Vagina (tissue), 2 donors: ENCODE measurements at regions not wholly inside any gene's neighbourhood (a gene's known extent, or its start where the extent isn't known, plus 50 kb on each side); places are given as distances from the start of the nearest gene placed in this dataset.

ENCODE experiments used
- DNase-seq, 2 donors: peaks; one replicate each; pipeline ENCODE4 v3.0.0-alpha.2; 2017; ENCODE audit errors: extremely low spot score in 2 of 2
- H3K27ac ChIP-seq: fragments of 200-600 bp; sonication (generic); one replicate; pipeline ENCODE4 v1.5.1; 2019
- H3K27me3 ChIP-seq: fragments of 200-600 bp; sonication (generic); one replicate; pipeline ENCODE4 v1.5.1; 2019
- H3K36me3 ChIP-seq, 2 donors: fragments of 200-600 bp; sonication (generic); one replicate each; pipeline ENCODE4 v1.5.1; 2017 to 2019
- H3K4me1 ChIP-seq: fragments of 200-600 bp; sonication (generic); one replicate; pipeline ENCODE4 v1.5.1; 2019
- H3K4me3 ChIP-seq, 2 donors: fragments of 200-600 bp; sonication (generic); 1 replicate in 1 of 2; 2 replicates in 1 of 2; pipeline ENCODE4 v1.5.1; 2016 to 2019
- H3K9me3 ChIP-seq: fragments of 200-600 bp; sonication (generic); one replicate; pipeline ENCODE4 v1.5.1; 2019
- POLR2A ChIP-seq, 2 donors: fragments of 450-650 bp; IDR thresholded peaks; one replicate each; pipeline ENCODE4 v1.6.1; 2017; ENCODE audit warnings: antibody characterized with exemption in 2 of 2, mild to moderate bottlenecking in 2 of 2, moderate library complexity in 2 of 2
- POLR2AphosphoS5 ChIP-seq, 2 donors: sonication (generic); formaldehyde crosslinking; IDR thresholded peaks; one replicate each; pipeline ENCODE4 v1.9.0; 2017; ENCODE audit warnings: antibody characterized with exemption in 2 of 2, mild to moderate bottlenecking in 2 of 2, low read depth in 1 of 2; ENCODE audit not compliant: insufficient read depth in 1 of 2
- intact Hi-C: fragments of 100-400 bp; cut with DNase I; formaldehyde crosslinking; loops from one replicate; pipeline ENCODE4 v1.15.1; 2023
- TF ChIP-seq, protein P1 (sequence below), 3 experiments: fragments of 450-650 bp in 2 of 3; fragments of 200-600 bp in 1 of 3; sonication (generic) in 1 of 3; IDR thresholded peaks; one replicate each; pipeline ENCODE4 v1.5.1; 2017 to 2019; ENCODE audit warnings: antibody characterized with exemption in 3 of 3, mild to moderate bottlenecking in 2 of 3, moderate library complexity in 2 of 3

DNA sequence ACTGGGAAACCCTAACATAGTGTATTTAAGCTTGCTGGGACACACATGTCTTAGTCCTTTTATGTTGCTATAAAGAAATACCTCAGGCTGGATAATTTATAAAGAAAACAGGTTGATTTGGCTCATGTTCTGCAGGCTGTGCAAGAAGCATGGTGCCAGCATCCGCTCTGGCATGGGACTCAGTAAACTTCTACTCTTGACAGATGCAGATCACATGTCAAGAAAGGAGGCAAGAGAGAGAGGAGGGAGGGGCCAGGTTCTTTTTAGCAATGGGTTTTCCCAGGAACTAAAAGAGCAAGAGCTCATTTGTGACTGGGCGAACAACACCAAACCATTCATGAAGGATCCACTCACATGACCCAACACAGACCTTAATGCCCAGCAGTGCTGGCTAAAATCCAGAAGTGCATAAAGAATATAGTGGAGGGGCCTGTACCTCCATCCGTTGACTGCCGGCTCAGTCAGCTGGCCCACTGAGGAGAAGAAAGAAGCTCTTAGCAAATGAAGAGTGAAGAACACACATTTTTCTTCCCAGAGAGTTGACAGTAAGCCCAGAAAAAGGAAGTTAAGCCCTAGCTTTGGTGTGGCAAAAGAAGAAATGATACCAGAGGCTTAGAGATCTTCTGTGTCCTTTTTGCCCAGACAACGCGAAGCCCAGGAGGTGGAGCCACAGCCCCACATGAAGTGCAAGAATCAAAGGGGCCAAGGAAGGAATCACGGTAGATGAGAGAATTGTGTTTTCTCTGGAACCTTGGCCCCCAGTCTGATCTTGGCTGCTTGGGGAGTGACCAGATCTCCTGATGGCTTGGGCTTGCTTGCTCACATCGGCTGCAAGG lies 183.5 kb upstream of the FAM98A start:
- DNase-seq, result no peak
- Histone ChIP-seq H3K27ac (no peak overlapping the region), H3K4me1 (no peaks in the 10 kb centered on the region), H3K36me3 (no peaks in the 10 kb centered on the region), H3K27me3 (no peaks in the 10 kb centered on the region), H3K4me3 (no peak overlapping the region), H3K9me3 (no peaks in the 10 kb centered on the region)
- intact Hi-C loops, result no loop called here
- TF ChIP-seq, protein P1, sequence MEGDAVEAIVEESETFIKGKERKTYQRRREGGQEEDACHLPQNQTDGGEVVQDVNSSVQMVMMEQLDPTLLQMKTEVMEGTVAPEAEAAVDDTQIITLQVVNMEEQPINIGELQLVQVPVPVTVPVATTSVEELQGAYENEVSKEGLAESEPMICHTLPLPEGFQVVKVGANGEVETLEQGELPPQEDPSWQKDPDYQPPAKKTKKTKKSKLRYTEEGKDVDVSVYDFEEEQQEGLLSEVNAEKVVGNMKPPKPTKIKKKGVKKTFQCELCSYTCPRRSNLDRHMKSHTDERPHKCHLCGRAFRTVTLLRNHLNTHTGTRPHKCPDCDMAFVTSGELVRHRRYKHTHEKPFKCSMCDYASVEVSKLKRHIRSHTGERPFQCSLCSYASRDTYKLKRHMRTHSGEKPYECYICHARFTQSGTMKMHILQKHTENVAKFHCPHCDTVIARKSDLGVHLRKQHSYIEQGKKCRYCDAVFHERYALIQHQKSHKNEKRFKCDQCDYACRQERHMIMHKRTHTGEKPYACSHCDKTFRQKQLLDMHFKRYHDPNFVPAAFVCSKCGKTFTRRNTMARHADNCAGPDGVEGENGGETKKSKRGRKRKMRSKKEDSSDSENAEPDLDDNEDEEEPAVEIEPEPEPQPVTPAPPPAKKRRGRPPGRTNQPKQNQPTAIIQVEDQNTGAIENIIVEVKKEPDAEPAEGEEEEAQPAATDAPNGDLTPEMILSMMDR (IDR thresholded peaks at IDR 0.05), result no peak
- TF ChIP-seq POLR2AphosphoS5 (IDR thresholded peaks at IDR 0.05; ENCODE audit: insufficient read depth in 1 of 2, low read depth in 1 of 2) (no peak), POLR2A (IDR thresholded peaks at IDR 0.05) (no peak)

DNA sequence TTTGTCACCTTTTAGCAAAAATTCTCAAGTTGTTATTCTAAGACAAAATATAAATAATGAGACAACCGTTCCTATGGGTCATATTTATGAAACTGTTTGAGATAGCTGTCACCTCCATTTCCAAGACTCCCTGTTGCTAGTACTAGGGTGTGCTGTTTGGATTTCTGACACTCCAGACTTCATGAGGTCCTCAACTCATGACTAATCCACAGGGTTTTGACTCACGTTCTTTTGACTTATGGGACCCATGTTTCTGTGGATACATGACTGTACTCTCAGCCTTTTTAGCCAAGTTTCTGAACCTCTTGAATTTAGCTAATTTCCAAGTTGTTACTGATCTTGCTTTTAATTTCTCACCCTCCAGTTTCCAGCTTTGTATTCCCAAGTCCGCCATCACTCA lies 178.7 kb upstream of the FAM98A start:
- no peak for DNase-seq
- Histone ChIP-seq H3K9me3 (no peaks in the 10 kb centered on the region), H3K27ac (no peak overlapping the region), H3K27me3 (no peaks in the 10 kb centered on the region), H3K36me3 (no peaks in the 10 kb centered on the region), H3K4me1 (no peaks in the 10 kb centered on the region), H3K4me3 (no peak overlapping the region)
- intact Hi-C loops, result no loop called here
- TF ChIP-seq POLR2AphosphoS5 (IDR thresholded peaks at IDR 0.05; ENCODE audit: insufficient read depth in 1 of 2, low read depth in 1 of 2), result no peak
- TF ChIP-seq, protein P1 (IDR thresholded peaks at IDR 0.05), result no peak
- no peak for TF ChIP-seq POLR2A (IDR thresholded peaks at IDR 0.05)

DNA sequence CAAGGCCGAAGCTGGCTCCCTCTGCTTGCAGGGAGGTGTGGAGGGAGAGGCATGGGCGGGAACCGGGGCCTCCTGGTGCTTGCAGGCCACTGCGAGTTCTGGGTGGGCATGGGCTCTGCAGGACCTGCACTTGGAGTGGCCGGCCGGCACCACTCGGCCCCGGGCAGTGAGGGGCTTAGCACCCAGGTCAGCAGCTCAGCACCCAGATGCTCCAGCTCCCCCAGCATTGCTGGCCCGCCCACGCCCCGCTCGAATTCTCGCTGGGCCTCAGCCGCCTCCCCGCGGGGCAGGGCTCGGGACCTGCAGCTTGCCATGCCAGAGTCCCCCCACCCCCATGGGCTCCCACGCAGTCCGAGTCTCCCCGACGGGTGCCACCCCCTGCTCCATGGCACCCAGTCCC lies 176.2 kb upstream of the FAM98A start:
- no peak for DNase-seq
- TF ChIP-seq POLR2AphosphoS5 (IDR thresholded peaks at IDR 0.05; ENCODE audit: insufficient read depth in 1 of 2, low read depth in 1 of 2) (no peak), POLR2A (IDR thresholded peaks at IDR 0.05) (no peak)
- TF ChIP-seq, protein P1 (IDR thresholded peaks at IDR 0.05), result no peak
- no peak overlapping the region for H3K4me3 ChIP-seq
- H3K9me3 ChIP-seq, result no peaks in the 10 kb centered on the region
- no peaks in the 10 kb centered on the region for H3K27me3 ChIP-seq
- intact Hi-C loops, result no loop called here
- no peaks in the 10 kb centered on the region for H3K4me1 ChIP-seq
- H3K27ac ChIP-seq, result no peak overlapping the region
- H3K36me3 ChIP-seq, result no peaks in the 10 kb centered on the region

DNA sequence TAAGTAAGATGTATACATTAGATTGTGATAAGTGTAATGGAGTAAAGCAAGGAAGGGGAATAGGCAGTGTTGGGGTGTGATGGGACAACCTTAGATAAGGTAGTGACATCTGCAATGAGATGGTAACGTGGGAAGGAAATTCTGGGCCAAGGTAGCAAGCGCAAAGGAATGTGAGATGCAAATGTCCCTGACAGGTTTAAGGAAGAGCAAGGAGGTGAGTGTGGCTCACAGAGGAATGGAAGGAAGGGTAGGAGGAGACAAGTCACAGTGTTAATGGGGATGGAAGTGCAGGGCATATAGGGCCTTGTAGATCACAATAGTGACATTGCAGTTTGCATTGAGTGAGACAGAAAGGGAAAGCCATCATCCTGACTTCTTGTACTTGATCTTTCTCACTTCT lies 170.9 kb upstream of the FAM98A start:
- H3K27me3 ChIP-seq, result no peaks in the 10 kb centered on the region
- H3K36me3 ChIP-seq, result no peaks in the 10 kb centered on the region
- TF ChIP-seq POLR2AphosphoS5 (IDR thresholded peaks at IDR 0.05; ENCODE audit: insufficient read depth in 1 of 2, low read depth in 1 of 2) (no peak), POLR2A (IDR thresholded peaks at IDR 0.05) (no peak)
- TF ChIP-seq, protein P1 (IDR thresholded peaks at IDR 0.05), result no peak
- no peaks in the 10 kb centered on the region for H3K4me1 ChIP-seq
- H3K9me3 ChIP-seq, result no peaks in the 10 kb centered on the region
- DNase-seq, result no peak
- intact Hi-C loops, result no loop called here
- H3K4me3 ChIP-seq, result no peak overlapping the region
- H3K27ac ChIP-seq, result no peak overlapping the region

DNA sequence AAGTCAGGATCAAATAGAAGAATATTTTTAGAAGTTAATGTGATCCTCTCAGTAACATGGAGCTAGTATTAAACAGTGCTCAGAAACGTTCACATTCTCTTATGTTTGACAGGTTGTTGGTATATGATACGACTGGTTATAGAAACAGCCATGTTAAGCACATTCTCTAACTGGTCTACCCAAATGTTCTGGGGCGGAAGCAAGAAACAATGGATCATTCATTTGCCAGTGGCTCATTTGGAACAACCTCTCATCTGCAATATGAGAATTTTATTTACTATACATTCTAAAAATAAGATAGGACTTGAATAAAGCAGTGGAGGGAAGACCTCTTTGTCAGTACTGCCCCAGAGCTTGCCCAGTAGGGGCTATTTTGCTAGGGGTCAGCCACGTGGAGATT lies 167.1 kb upstream of the FAM98A start:
- intact Hi-C loops, result no loop called here

More for the DNA sequence above, 167.1 kb upstream of the FAM98A start:
- Histone ChIP-seq H3K4me1 (no peaks in the 10 kb centered on the region), H3K27ac (no peak overlapping the region), H3K27me3 (no peaks in the 10 kb centered on the region), H3K9me3 (no peaks in the 10 kb centered on the region), H3K36me3 (no peaks in the 10 kb centered on the region), H3K4me3 (no peak overlapping the region)
- TF ChIP-seq POLR2A (IDR thresholded peaks at IDR 0.05) (no peak), POLR2AphosphoS5 (IDR thresholded peaks at IDR 0.05; ENCODE audit: insufficient read depth in 1 of 2, low read depth in 1 of 2) (no peak)
- TF ChIP-seq, protein P1 (IDR thresholded peaks at IDR 0.05), result no peak
- DNase-seq, result no peak
